Renal pelvis (tissue), 1 donor: ENCODE measurements at regions not wholly inside any gene's neighbourhood (a gene's known extent, or its start where the extent isn't known, plus 50 kb on each side); places are given as distances from the start of the nearest gene placed in this dataset.
"Not testable (repeated sequence)": the region's sequence is repeated elsewhere in the genome, so short reads cannot be mapped to it uniquely, and the experiment has no call there.

ENCODE experiments used
- DNase-seq: peaks from one replicate; pipeline ENCODE4 v3.0.0-alpha.2; 2013

DNA sequence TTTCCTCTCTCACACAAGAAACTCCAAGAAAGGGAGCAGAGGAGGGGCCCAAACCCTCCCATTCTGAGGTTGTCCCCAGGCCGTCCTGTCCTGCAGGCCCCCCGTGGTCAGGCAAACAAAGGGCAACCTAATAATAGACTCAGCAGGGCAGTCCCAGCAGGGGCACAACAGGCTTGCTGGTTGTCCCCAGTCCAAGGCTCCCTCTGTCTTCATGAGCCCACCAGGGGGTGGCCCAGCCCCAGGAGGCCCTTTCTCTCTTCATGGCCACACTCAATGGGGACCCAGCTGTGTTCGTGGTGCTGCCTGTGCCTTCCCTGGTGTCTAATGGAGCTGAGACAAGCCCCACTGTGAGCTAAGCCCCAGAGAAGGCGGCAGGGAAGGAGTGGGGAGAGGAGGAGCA lies 359.9 kb downstream of the ADGRD1 start:
- no peak for DNase-seq

DNA sequence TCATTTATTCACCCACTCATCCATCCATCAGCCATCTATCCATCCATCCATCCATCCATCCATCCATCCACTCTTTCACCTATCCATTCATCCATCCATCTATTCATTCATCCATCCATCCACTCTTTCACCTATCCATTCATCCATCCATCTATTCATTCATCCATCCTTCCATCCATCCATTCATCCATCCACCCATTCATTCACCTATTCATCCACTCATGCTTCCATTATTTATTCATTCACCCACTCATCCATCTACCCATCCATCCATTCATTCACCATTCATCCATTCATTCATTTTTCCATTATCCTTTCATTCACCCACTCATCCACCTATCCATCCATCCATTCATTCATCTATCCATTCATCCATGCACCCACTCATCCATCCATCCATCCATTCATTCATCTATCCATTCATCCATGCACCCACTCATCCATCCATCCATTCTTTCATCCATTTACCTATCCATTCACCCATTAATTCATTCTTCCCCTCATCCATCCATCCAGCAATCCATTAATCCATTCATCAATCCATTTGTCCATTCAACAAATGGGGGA lies 360.9 kb downstream of the ADGRD1 start:
- DNase-seq: no peak

DNA sequence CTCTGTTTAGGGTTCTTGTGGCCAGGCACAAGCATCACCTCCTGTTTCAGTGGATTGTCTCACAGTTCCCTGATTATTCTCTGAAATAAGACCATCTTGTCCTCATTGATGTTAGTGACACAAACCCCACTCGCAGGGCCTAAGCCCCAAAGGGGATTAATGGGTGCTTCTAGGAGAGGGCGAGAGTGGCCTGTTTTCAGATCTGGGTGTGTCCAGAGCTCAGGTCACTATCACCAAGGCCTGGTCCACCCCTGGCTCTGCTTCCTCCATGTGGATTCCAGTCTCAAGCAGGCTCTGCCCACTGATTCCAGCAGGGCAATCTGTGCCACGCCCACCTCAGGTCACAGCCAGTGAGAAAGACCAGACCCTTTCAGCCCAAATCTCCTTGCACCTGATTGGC lies 361.9 kb downstream of the ADGRD1 start:
- no peak for DNase-seq

DNA sequence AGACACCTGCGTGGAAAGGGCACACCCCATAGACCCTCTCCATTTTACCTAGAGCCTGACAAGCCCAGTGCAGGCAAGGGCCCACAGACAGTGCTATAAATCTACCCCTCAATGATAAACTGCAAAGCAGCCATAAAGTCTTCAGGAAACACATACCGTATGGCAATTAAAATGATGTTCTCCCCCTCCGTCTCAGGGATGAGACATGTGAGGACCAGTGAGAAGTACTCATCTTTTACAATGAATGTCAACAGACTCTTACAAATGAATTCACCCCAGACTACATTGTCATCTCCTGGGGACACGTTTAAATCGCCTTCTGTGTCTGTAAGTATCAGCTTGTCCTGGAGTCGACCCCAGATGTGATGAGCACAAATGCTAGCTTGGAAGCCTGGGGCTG lies 362.7 kb downstream of the ADGRD1 start:
- no peak for DNase-seq

DNA sequence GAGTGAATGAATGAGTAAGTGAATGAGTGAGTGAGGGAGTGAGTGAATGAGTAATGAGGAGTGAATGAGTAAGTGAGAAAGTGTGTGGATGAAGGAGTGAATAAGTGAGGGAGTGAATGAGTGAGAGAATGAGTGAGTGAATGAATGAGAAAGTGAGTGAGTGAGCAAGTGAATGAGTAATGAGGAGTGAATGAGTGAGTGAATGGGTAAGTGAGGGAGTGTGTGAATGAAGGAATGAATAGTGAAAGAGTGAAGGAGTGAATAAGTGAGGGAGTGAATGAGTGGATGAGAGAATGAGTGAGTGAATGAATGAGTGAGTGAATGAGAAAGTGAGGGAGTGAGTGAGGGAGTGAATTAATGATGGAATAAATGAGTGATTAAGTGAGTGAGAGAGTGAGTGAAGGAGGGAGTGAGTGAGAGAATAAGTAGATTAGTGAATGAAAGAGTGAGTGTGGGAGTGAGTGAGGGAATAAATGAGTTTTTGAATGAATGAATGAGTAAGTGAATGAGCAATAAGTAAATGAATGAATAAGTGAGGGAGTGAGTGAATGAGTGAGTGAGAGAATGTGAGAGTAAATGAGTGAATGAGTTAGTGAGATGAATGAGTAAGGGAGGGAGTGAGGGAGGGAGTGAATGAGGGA lies 364.5 kb downstream of the ADGRD1 start:
- no peak for DNase-seq

DNA sequence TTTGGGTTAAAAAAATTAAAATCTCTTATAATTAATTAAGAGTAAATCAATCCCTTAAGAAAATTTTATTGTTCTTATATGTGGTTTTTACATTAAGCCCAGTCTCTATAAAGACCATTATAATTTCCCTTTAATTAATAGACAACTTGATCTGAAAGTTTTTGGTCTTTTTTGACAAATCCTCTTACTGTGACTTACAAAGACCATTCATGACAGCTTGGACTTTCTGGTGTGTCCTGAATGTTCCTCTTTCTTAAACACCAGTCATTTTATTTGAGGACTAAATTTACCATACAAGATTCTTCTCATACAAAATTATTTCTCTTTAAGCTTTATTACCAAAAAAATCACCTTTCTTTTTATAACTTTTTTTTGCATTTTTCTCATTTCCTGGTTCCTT lies 368.3 kb downstream of the ADGRD1 start:
- DNase-seq: no peak

DNA sequence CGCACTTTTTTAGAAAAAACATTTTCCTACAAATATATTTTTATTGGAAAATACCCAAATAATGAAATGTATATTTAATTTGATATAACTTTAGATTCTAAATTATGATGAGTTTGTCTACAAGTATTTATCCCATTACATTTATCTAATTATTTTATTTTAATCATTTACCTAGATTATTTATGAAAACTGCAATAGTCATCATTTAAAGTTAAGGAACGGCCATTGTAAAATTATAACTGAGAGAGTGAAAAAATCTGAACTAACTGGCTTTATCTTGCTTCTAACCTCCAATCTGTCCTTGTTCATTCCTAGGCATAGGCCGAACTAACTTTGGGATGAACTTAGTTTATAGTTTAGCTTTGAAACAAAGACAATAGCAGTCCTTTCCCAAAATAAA lies 368.8 kb downstream of the ADGRD1 start:
- not testable (repeated sequence) for DNase-seq

DNA sequence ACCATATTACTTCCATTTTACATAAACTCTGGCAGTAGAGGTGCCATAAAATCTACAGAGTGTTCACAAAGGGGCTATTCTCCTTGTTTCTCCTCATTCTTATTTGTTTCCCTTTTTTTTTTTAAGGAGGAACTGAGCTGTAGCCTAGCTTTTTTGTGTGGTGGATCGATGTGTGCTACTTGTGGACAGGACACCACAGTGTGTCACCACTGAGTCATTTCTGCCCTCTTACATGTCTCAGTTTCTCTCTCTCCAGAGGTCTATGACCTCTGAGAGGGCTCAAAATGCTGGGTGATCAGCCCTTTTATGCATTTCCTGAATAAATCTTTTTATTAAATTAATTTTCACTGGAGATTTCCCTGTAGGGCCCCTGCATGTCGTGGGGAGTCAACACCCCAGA lies 370.2 kb downstream of the ADGRD1 start:
- DNase-seq: no peak

DNA sequence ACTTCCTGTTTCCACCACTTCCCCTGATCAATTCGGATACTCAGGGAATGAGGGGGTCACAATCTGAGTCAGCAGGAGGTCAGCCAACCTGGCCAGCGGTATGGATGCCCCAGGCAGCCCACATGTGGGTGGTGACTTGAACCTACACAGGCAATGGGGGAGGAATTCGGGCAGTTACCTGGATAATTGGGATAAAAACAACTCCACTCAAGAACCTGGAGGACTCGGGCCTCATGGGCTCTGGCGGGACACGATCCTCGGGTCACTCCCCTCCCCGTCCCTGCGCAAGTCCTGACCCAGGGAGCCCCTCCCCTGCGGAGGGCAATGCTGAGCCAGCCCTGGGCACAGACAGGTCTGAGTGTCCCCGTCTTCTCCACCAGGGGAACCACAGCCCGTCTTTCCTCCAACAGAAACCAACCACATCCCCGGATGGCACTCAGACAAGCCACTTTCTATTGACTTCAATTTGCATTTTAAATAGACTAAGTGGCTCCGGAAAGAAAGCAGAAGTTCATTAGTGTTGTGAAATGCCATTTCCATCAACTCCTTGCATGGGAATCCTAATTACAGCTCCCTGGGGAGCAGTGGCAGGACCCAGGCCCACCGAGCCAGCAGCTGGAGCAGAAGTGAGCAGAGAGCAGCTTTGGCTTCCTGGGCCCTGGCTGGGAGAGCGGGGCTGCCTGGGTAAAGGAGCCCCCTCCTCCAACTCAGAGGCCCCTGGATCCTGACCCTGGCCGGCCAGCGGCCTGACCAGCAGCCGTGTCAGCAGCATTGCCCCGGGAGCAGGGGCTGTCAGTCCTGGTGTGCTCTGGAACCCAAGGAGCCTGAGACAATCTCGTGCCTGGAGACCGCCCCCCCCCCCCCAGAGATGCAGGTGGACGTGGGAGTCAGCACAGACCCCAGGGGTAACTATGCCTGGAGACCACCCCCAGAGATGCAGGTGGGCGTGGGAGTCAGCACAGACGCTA lies 374.1 kb downstream of the ADGRD1 start:
- DNase-seq: no peak

DNA sequence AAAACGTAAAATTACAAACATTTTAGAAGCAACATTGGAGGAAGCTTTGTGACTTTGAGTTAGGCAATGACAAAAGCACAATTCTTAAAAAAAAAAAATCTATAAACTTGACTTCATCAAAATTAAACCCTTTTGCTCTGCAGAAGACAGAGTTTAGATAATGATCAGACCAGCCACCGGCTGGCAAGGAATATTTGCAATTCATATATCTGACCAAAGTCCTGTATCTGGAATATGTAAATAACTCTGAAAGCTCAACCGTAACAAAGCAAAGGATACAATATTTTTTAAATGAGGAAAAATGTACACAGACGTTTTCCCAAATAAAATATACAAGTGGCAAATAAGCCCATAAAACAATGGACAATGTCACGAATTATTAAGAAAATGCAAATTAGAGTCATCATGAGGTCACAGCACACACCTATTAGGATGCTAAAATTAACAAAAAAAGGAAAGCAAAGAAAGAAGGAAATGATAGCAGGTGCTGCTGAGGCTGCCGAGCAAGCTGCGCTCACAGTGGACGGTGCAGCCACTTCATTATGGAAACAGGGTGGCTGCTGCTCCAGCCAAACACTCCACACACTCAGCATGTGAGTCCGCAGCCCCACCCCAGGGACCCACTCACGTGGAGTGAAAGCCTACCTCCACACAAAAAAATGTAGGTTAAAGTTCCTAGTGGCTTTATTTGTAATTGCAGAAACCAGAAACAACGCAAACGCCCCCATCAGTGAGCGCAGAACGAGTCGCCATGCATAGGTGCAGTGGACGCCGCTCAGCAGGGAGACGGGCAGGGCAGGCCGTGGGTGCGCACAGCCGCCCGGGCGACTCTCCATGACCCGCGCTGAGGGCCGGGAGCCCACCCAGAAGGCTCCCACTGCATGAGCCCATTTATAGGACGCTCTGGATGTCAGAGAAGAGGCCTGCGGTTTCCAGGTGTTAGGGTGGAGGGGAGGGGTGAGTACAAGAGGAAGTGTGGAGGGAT lies 375.4 kb downstream of the ADGRD1 start:
- not testable (repeated sequence) for DNase-seq

DNA sequence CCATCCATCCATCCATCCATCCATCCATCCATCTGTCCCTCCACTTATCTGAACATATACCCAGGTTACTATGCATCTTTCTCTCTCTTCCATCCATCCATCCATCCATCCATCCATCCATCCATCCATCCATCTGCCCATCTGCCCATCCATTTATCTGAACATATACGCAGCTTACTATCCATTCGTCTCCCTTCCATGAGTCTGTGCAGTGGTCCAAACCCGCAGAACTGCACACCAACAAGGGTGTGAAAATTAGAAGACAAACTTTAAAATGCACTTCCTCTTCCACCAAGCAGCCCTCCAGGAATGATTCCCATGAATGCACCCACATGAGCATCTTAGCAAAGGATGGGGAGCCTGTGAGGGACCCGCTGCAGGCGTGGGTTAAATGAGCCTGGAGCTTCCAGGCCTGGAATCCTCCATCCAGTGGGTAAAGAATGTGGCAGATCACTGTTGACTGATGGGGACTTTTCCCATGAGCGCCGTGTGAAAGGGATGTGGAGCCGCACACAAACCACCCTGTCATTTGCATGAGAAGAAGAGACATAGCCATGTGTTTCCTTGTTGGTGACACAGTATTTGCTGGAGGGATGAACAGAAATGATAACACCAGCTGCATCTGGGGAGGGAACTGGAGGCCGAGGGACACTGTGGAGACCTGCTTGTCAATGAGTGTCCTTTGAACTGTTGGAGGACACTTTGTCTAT lies 376.6 kb downstream of the ADGRD1 start:
- DNase-seq: no peak

DNA sequence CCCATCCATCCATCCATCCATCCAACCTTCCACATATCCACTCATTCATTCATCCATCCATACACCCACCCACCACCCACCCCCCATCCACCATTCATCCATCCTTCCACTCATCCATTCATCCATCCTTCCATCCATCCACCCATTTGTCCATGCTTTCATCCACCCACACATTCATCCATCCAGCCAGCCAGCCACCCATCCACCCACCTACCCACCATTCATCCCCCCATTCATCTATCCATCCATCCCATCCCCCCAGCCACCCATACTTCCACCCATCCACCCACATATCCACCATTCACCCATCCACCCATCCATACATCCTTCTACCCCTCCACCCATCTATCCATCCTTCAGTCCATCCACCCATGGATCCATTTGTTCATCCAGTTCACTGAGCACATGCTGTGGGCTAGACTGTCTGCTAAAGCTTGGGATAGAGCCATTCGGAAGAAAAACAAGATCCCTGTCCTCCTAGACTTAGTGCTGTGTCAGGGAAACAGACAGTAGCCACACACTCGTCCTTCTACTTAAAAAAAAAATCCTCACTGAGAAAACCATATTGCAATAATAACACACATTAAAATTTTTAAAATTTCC lies 377.5 kb downstream of the ADGRD1 start:
- no peak for DNase-seq

DNA sequence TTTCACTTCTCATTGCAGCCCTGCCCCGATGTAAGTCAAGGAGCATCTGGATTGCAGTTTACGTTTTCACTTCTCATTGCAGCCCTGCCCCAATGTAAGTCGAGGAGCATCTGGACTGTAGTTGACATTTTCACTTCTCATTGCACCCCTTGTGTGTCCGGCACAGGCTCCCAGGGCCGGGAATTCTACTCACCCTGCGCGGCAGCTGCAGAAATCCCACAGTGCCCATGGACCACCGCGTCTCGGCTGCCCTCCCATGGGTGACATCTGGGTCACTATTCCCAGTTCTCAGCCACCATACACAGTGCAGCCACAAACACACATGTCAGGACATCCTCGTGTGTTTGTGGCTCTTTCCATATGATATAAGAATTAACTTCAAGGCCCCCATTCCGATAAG lies 378.5 kb downstream of the ADGRD1 start:
- DNase-seq: no peak

DNA sequence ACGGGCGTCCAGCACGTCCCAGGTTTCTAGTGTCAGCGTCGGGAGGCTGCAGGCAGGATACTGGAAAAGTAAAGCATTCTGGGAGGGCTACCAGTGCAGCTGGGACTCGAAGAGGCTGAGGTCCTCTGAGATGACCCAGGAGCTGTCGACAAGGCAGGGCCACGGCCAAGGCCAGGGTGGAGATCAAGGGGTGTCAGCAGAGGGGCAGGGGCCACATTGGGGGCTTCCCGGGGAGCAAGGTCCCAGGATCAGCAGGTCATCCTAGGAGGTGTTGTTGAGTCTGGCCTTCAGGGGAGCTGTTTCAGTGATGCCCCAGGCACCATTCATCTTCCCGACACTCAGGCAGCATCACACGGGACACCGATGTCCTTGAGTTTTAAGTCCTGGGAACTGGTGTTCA lies 377.8 kb upstream of the SFSWAP start:
- DNase-seq: no peak

DNA sequence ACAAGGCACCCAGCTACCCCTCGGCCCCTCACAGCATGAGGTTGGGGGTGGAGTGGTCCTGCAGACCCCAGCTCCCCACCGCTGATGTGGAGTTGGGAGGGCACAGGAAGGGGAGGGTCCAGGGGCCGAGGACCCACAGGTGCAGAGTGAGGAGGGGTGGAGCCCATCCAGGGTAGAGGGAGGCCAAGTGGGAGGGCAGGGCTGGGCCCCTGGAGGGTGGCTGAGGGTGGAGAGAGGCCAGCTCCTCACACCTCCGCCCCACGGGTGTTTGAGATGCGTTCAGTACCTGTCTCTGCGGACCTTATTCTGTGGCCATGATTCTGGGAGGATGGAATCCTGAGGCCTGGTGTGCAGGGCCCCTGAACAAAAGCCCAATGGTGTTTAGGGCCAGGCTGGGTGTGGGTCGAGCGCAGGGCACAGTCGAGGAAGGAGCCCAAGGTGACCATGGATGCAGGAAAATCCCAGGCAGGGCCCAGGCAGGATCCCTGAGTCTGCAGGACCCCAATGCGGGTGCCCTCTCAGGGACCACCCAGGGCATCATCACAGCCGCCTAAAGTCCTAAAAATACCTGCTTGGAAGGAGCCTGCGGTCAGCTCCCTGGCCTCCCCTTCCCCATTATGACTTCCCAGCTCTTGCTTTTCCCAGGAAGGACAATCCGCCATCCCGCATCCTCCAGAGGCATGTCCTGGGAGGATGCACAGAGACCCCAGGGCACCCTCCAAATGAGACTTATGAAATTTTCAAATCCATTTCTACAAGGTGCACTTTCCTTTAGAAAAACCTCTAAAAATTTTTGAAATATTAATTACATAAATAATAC lies 377.1 kb upstream of the SFSWAP start:
- DNase-seq: no peak

DNA sequence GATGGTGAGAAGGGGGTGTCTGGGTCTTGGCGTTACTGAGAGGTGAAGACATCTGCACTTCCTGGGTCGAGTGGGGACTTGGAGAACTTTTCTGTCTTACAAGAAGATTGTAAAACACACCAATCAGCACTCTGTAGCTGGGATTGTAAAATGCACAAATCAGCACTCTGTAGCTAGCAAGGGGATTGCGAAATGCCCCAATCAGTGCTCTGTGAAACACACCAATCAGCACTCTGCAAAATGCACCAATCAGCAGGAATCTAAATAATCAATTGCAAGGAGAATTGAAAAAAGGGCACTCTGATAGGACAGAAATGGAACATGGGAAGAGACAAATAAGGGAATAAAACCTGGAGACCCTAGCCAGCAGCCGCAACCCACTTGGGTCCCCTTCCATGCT lies 376.1 kb upstream of the SFSWAP start:
- DNase-seq: no peak

DNA sequence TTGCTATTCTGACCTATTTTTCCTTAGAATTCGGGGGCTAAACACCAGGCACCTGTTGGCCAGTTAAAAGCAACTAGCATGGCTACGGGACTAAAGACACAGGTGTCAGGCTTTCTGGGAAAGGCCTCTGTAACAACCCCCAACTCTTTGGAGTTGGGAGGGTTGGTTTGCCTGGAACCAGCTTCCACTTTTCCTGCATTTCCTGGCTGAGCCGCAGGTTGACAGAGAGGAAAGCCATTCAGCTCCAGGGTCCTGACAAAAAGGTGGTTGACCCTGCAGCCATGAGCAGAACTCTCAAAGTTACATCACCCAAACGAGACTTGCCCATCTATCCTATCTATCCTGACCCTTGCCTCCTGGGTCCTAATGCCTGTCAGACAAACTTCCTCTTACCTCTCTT lies 375.4 kb upstream of the SFSWAP start:
- DNase-seq: no peak

DNA sequence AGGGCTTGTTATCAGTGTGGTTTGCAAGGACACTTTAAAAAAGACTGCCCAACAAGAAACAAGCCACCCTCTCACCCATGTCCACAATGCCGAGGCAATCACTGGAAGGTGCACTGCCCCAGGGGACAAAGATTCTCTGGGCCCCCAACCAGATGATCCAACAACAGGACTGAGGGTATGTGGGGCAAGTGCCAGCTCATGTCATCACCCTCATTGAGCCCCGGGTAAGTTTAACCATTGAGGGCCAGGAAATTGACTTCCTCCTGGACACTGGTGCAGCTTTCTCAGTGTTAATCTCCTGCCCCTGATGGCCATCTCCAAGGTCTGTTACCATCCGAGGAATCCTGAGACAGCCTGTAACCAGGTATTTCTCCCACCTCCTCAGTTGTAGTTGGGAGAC lies 373.0 kb upstream of the SFSWAP start:
- DNase-seq: not testable (repeated sequence)

DNA sequence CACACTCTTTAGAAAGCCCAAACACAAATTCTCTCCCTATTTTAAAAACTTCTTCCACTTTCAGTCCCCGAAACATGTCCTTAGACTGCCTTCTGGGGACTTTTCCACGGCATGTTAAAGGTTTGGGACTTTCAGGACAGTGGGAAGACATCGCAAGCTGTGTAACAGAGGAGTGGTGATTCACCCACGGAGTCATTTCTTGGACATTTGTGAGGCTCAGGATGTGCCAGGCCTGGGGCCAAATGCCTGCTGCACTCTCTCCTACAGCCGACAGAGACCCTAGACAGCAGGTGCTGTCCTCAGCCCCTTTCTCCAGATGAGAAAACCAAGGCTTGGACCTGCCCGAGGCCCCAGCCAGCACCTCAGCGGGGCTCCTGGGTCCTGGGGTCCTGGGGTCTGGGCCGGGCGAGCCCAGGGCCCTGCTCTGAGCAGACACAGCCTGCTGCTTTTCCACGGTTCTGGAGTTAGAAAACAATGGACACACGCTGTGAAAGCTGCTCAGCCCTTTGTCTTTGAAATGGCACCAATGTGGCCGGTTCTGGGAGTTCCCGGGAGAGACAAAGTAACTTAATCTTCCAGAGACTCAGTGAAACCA lies 370.2 kb upstream of the SFSWAP start:
- no peak for DNase-seq
